HCT116 (cell line): ENCODE measurements at regions not wholly inside any gene's neighbourhood (a gene's known extent, or its start where the extent isn't known, plus 50 kb on each side); places are given as distances from the start of the nearest gene placed in this dataset.

ENCODE experiments used
- CEBPB ChIP-seq: IDR thresholded peaks from 2 replicates; pipeline ENCODE4 v1.6.1; 2012; ENCODE audit warnings: low read depth
- CTCF ChIP-seq, 3 experiments: fragments of 200-600 bp in 1 of 3; sonication (generic) in 1 of 3; IDR thresholded peaks in 2 of 3; conservative IDR thresholded peaks in 1 of 3; 2 replicates each; pipeline ENCODE4 v1.5.1; 2012 to 2017; ENCODE audit warnings: low read depth in 2 of 3, low read length in 2 of 3, antibody characterized with exemption in 1 of 3, borderline replicate concordance in 1 of 3, control low read depth in 1 of 3, mild to moderate bottlenecking in 1 of 3, mixed read lengths in 1 of 3, mixed run types in 1 of 3, moderate library complexity in 1 of 3; ENCODE audit not compliant: insufficient read depth in 1 of 3
- EGR1 ChIP-seq: IDR thresholded peaks from 2 replicates; pipeline ENCODE4 v1.6.1; 2012; ENCODE audit warnings: low read depth
- EZH2 ChIP-seq: fragments of 200-600 bp; sonication (generic); IDR thresholded peaks from 2 replicates; pipeline ENCODE4 v1.6.1; 2017; ENCODE audit warnings: antibody characterized with exemption, mixed run types
- FOSL1 ChIP-seq: IDR thresholded peaks from 2 replicates; pipeline ENCODE4 v1.6.1; 2012; ENCODE audit warnings: low read depth
- MAX ChIP-seq: IDR thresholded peaks from 2 replicates; pipeline ENCODE4 v1.6.1; 2012
- POLR2A ChIP-seq: IDR thresholded peaks from 2 replicates; pipeline ENCODE4 v1.7.0; 2011; ENCODE audit warnings: borderline replicate concordance; ENCODE audit not compliant: insufficient read depth, insufficient read length; ENCODE audit errors: extremely low read depth
- POLR2AphosphoS5 ChIP-seq: IDR thresholded peaks from 2 replicates; pipeline ENCODE4 v1.6.1; 2011; ENCODE audit warnings: mild to moderate bottlenecking, low read depth, low read length, moderate library complexity
- RAD21 ChIP-seq: IDR thresholded peaks from 2 replicates; pipeline ENCODE4 v1.6.1; 2012; ENCODE audit warnings: low read depth, mild to moderate bottlenecking
- SP1 ChIP-seq: IDR thresholded peaks from 2 replicates; pipeline ENCODE4 v1.6.1; 2012; ENCODE audit warnings: low read depth
- SRF ChIP-seq: IDR thresholded peaks from 2 replicates; pipeline ENCODE4 v1.6.1; 2012; ENCODE audit warnings: low read depth

- no peak for TF ChIP-seq FOSL1
- TF ChIP-seq CTCF (IDR thresholded peaks at IDR 0.05 in 2 of 3, conservative IDR thresholded peaks at IDR 0.05 in 1 of 3; ENCODE audit: borderline replicate concordance in 1 of 3, insufficient read depth in 1 of 3, low read depth in 2 of 3, low read length in 2 of 3) = no peak
- TF ChIP-seq RAD21 = no peak
- no peak for TF ChIP-seq EZH2
- no peak for TF ChIP-seq EGR1
- no peak for TF ChIP-seq SP1
- no peak for TF ChIP-seq SRF
- TF ChIP-seq POLR2A = no peak
- TF ChIP-seq MAX = no peak
- TF ChIP-seq POLR2AphosphoS5 = no peak
- no peak for TF ChIP-seq CEBPB
Observed at GRCh38 chr6:12484519-12484918, 194.4 kb downstream of the EDN1 start.
